ENCODE measurements at regions not wholly inside any gene's neighbourhood (a gene's known extent, or its start where the extent isn't known, plus 50 kb on each side); places are given as distances from the start of the nearest gene placed in this dataset.
"Not testable (repeated sequence)": the region's sequence is repeated elsewhere in the genome, so short reads cannot be mapped to it uniquely, and the experiment has no call there.

DNA sequence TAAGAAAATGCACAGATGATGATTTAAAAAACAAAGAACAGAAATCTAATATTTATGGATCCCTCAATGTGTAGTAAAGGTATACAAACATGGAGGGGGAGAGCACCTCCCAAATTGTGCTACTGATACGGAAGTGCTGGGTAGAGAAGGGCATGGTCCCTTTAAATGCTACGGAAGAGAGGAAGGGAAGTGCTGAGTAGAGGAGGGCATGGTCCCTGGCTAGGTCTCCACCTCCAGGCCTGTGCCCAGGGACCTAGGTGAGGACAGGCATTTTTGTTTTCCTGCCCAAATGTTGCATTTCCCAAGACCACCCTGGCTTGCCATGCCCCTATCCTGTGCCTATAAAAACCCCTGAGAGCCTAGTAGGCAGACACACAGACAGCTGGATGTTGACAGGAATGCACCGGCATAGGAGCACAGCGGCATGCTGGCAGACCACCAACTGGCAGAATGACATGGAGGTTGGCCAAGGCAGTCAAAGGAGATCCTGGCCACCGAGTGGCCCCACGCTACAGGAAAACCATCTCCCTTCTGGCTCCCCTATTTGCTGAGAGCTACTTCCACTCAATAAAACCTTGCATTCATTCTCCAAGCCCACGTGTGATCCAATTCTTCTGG lies 62.1 kb upstream of the SPDL1 start:
- TF ChIP-seq CTCF (IDR thresholded peaks at IDR 0.05; ENCODE audit: insufficient read depth, low read length) (no peak), SPI1 (IDR thresholded peaks at IDR 0.05; ENCODE audit: borderline replicate concordance, low read depth) (no peak), POLR2AphosphoS5 (IDR thresholded peaks at IDR 0.05; ENCODE audit: low read depth) (no peak), GABPA (IDR thresholded peaks at IDR 0.05; ENCODE audit: low read depth) (no peak), REST (IDR thresholded peaks at IDR 0.05; ENCODE audit: insufficient replicate concordance, low read depth) (no peak)
- no peak for DNase-seq (ENCODE audit: low read depth in 1 of 2, low spot score in 1 of 2)
- no peak overlapping the region for H3K27ac ChIP-seq (replicated peaks)
- no peak overlapping the region for H3K4me3 ChIP-seq (replicated peaks; ENCODE audit: insufficient read depth, low read length)
- no peaks in the 10 kb centered on the region for H3K27me3 ChIP-seq (ENCODE audit: insufficient read depth, poor library complexity, severe bottlenecking)

DNA sequence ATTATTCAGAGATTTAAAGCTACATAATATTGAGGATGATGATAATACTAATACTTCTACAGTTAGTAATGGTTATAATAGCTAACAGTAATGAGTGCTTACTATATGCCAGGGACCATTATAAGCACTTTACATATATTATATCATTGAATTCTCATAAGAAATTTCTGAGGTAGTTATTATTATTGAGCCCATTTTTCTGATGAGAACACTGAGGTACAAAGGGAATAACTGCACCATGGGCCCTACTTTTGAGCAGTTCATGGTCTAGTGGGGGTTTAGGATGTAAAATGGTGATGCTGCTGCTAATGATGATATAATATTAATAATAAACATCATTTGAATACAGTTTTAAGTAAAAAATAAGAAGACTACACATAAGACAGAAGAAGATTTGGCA lies 64.2 kb upstream of the SPDL1 start:
- TF ChIP-seq REST (IDR thresholded peaks at IDR 0.05; ENCODE audit: insufficient replicate concordance, low read depth): no peak
- no peak for TF ChIP-seq POLR2AphosphoS5 (IDR thresholded peaks at IDR 0.05; ENCODE audit: low read depth)
- TF ChIP-seq CTCF (IDR thresholded peaks at IDR 0.05; ENCODE audit: insufficient read depth, low read length): no peak
- TF ChIP-seq SPI1 (IDR thresholded peaks at IDR 0.05; ENCODE audit: borderline replicate concordance, low read depth): no peak
- TF ChIP-seq GABPA (IDR thresholded peaks at IDR 0.05; ENCODE audit: low read depth): no peak
- no peak overlapping the region for H3K27ac ChIP-seq (replicated peaks)
- H3K27me3 ChIP-seq (ENCODE audit: insufficient read depth, poor library complexity, severe bottlenecking): no peaks in the 10 kb centered on the region
- no peak overlapping the region for H3K4me3 ChIP-seq (replicated peaks; ENCODE audit: insufficient read depth, low read length)
- DNase-seq (ENCODE audit: low read depth in 1 of 2, low spot score in 1 of 2): no peak

- TF ChIP-seq SPI1 (IDR thresholded peaks at IDR 0.05; ENCODE audit: borderline replicate concordance, low read depth): peak; percentile 39
- H3K27ac ChIP-seq (replicated peaks); H3K4me3 ChIP-seq (replicated peaks; ENCODE audit: insufficient read depth, low read length); H3K27me3 ChIP-seq (ENCODE audit: insufficient read depth, poor library complexity, severe bottlenecking); DNase-seq (ENCODE audit: low read depth in 1 of 2, low spot score in 1 of 2): not testable (repeated sequence)
Measured at GRCh38 chr5:169518779-169519178, 64.8 kb upstream of the SPDL1 start.

- Histone ChIP-seq H3K27me3 (ENCODE audit: insufficient read depth, poor library complexity, severe bottlenecking) (no peaks in the 10 kb centered on the region), H3K4me3 (replicated peaks; ENCODE audit: insufficient read depth, low read length) (no peak overlapping the region)
- TF ChIP-seq POLR2AphosphoS5 (IDR thresholded peaks at IDR 0.05; ENCODE audit: low read depth) (no peak), REST (IDR thresholded peaks at IDR 0.05; ENCODE audit: insufficient replicate concordance, low read depth) (no peak), GABPA (IDR thresholded peaks at IDR 0.05; ENCODE audit: low read depth) (no peak), SPI1 (IDR thresholded peaks at IDR 0.05; ENCODE audit: borderline replicate concordance, low read depth) (no peak), CTCF (IDR thresholded peaks at IDR 0.05; ENCODE audit: insufficient read depth, low read length) (no peak)
Measured at GRCh38 chr5:169512385-169512784, 71.2 kb upstream of the SPDL1 start.

More at GRCh38 chr5:169512385-169512784, 71.2 kb upstream of the SPDL1 start:
- no peak overlapping the region for H3K27ac ChIP-seq (replicated peaks)
- no peak for DNase-seq (ENCODE audit: low read depth in 1 of 2, low spot score in 1 of 2)

Measured in HL-60 (cell line).